HG03342 (cell line): ENCODE measurements at regions not wholly inside any gene's neighbourhood (a gene's known extent, or its start where the extent isn't known, plus 50 kb on each side); places are given as distances from the start of the nearest gene placed in this dataset.
"Not testable (repeated sequence)": the region's sequence is repeated elsewhere in the genome, so short reads cannot be mapped to it uniquely, and the experiment has no call there.

Source experiments
- ATAC-seq: cut with Tn5 transposase; IDR thresholded peaks from one replicate; pipeline ENCODE4 v1.9.1; 2021; ENCODE audit warnings: mild to moderate bottlenecking, moderate library complexity; ENCODE audit not compliant: unreplicated experiment

DNA sequence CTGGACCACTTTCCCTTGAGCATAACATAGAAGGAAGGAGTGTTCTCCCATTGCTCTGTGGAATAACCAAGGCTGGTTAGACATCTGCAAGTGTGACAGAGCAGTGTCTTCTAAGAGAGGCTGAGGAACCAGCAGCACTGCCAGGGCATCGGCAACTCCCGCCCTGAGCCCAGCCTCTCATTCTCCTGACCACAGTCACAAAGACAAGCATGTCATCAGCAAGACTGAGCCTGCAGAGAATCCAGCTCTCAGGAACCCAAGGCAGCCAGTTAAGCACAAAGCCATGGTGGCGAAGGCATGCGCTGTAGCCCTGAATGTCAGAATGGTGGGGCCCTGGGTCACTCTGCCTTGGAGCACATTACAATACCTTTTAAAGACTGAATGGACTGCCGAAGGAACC is 253.9 kb downstream of the AGTPBP1 start:
- ATAC-seq, result no peak

DNA sequence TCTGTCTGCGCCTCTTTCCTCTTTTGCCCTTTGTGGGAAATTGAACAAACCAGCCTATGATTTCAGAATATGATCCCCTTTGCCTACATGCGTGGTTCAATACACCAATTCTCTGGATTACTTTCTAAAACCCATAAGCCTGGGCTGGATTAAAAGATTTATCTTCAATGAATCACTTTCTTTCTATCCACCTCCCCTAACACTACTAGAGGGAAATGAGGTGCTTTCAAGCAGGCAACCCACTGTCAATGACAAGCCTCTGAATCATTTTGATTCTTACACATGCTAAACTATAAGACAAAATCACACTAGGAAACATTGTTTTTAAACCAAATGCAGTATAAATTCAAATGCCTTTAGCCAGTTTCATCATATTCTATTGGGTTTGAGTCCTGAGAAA is 257.5 kb downstream of the AGTPBP1 start:
- no peak for ATAC-seq

DNA sequence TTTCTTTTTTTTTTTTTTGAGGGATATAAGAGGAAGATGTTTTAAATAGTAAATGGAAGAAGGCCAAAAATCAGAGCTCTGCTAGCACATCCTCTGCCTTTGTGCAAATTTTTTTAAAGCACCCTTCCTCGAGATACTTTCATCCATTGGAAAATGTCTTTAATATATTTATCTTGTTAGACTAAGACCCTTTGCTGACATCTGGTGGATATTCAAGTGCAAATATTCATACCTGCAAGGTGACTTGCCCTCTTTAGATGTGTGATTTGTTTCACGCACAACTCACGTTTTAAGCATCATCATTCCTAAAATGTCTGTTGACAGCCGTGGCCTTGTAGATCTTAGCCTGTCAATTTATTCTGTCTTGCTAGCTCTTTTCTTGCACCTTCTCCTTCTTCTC is 258.5 kb downstream of the AGTPBP1 start:
- no peak for ATAC-seq

DNA sequence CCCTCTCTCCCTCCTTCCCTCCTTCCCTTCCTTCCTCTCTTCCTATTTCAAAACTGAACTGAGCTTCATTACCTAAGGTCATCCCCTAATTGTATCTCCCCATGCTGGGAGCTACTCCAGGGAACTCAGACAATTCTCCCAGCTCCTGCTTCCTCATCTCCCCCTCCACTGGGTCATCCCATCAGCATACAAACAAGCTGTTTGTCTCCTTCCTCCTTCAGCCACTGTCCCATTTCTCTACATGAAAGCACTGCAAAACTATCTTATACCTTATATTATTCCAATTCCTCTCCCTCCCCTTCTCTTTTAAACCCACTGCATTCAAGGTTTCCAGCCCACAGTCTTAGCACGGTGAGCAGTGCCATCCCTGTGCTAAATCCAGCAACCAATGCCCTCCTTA is 262.4 kb downstream of the AGTPBP1 start:
- no peak for ATAC-seq

DNA sequence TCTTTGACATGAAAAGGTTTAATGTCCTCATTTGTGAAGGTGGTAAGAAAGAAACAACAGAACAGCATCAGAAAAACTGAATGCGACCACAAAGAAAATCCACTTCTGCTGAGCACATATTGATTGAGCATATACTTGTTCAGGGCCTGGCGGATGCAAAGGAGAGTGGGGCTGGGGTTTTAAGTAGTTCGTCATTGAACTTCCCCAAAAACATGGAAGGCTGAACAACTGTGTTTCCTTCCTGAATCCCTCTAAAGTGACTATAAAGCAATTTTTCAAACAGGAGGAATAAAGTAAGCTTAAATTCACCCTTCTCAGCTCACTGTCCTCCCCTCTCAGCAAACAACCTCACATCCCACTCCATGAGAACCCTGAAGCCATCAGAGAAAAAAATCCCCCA is 262.9 kb downstream of the AGTPBP1 start:
- ATAC-seq, result no peak

DNA sequence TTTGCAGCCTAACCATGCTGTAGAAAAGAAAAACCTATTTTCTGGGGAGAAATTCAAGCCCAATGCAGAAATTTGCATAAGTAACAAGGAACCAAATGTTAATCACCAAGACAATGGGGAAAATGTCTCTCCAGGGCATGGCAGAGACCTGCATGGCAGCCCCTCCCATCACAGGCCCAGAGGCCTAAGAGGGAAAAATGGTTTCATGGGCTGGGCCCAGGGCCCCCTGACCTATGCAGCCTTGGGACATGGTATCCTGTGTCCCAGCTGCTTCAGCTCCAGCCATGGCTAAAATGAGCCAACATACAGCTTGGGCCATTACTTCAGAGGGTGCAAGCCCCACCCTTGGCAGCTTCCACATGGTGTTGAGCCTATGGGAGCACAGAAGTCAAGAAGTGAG is 266.9 kb downstream of the AGTPBP1 start:
- ATAC-seq, result not testable (repeated sequence)

DNA sequence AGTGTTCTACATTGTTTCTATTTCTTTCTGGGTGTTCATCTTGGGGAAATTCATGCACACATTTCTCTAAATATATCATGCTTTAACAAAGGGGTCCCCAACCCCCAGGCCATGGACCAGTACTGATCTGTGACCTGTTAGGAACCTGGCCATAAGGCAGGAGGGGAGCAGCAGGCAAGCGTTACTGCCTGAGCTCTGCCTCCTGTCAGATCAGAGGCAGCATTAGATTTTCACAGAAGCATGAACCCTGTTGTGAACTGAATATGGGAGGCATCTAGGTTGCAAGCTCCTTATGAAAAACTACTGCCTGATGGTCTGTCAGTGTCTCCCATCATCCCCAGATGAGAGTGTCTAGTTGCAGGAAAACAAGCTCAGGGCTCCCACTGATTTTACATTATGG is 270.0 kb downstream of the AGTPBP1 start:
- ATAC-seq, result no peak

DNA sequence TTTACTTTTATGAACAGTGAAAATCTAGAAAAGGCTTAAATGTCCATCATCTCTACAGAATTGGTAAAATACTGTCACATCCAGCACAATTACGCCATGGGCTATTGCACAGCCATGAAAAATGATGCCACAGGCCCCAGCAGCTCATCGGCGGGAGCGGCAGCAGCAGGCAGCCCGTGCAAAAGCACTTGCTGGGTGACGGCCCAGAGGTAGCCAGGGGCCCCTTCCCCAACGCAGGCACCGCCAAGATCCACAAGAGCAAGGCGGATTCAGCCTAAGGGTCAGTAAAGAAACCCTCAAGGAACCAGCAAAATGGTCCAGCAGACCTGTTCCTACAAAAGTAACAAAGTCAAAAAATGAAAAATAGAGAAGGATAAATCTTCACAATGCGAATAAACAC is 272.7 kb downstream of the AGTPBP1 start:
- no peak for ATAC-seq

DNA sequence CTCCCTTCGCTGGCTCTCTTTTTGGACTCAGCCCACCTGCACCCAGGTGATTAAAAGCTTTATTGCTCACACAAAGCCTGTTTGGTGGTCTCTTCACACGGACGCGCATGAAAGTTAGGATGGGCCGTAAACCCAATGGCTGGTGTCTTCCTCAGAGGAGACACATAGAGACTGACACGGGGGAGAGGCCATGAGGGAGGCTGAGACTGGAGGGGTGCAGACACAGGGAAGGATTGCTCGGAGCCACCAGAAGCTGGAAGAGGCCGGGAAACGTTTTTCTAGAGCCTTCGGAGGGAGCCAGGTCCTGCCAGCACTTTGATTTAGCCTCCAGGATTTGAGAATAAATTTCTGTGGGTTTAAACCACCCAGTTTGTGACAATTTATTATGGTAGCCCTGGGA is 274.9 kb downstream of the AGTPBP1 start:
- ATAC-seq, result no peak

DNA sequence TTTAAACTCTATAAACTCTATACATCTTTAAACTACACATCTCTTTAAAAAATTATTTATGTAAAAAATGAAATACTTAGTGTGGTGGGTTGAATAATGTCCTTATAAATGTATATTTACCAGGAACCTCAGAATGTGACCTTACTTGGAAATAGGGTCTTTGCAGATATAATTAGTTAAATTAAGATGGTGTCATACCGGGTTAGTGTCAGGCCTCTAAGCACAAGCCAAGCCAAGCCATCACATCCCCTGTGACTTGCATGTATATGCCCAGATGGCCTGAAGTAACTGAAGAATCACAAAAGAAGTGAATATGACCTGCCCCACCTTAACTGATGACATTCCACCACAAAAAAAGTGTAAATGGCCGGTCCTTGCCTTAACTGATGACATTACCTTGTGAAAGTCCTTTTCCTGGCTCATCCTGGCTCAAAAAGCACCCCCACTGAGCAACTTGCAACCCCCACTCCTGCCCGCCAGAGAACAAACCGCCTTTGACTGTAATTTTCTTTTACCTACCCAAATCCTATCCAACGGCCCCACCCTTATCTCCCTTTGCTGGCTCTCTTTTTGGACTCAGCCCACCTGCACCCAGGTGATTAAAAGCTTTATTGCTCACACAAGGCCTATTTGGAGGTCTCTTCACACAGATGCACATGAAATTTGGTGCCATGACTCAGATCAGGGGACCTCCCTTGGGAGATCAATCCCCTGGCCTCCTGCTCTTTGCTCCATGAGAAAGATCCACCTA is 283.5 kb downstream of the AGTPBP1 start:
- ATAC-seq, result not testable (repeated sequence)

DNA sequence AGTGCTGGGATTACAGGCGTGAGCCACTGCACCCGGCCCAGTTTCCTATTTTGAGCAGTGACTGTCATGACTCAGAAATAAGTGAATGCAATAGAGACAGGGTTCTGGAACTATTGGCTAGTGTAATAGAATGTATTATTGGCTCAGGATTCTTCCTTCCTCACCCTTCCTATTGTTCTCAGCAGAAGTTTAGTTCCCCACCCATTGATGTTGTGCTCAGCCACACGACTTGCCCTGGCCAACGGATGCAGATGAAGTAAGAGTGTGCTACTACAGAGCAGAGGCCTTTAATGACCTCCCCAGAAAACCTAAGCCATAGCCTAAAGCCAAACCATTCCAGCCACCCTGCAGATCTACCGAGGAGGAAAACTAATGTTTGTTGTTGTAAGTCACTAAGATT is 287.9 kb downstream of the AGTPBP1 start:
- no peak for ATAC-seq

DNA sequence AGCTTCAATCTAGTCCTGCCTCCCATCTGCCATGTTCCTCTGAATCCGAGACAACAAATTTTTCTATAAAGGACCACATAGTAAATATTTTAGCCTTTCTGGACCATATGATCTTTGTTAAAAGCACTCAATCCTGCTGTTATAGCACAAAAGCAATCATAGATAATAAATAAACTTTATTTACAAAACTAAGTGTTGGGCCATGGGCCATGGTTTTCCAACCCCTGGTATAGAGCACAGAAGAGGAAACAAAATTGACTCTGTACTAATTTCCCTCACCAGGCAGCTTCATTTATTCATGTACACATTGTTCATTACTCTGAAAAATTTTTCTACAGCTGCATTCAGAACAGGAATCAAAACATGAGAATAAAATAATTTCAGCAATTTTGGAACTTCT is 288.9 kb downstream of the AGTPBP1 start:
- no peak for ATAC-seq

DNA sequence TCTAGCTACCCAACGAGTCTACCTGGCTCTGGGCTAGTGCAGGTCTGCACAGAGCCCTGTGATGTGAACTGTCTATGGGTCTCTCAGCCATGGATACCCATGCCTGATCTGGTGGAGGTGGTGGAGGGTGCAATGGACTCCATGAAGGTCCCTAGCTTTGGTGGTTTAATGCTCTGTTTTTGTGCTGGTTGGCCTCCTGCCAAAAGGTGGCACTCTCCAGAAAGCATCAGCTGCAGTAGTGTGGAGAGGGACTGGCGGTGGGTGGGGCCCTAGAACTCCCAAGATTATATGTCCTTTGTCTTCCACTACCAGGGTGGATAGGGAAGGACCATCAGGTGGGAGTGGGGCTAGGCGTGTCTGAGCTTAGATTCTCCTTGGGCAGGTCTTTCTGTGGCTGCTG is 290.1 kb downstream of the AGTPBP1 start:
- no peak for ATAC-seq

DNA sequence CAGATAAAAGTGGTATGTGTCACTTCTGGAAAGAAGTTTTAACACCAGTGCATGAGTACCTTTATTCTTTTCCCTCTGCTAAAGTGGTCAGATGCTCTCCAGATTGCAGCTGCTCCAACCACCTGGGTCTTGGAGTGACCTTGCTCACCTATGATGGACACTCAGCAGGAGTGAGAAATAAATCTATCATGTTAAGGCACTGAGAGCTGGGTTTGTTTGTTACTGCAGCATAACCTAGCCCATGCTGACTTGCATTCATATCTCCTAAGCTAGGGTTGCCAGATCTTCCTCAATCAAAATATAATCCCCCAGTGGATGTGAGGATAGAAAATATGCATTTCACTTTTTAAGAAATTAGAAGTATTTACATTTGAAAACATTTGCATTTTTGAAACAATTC is 295.9 kb downstream of the AGTPBP1 start:
- no peak for ATAC-seq

DNA sequence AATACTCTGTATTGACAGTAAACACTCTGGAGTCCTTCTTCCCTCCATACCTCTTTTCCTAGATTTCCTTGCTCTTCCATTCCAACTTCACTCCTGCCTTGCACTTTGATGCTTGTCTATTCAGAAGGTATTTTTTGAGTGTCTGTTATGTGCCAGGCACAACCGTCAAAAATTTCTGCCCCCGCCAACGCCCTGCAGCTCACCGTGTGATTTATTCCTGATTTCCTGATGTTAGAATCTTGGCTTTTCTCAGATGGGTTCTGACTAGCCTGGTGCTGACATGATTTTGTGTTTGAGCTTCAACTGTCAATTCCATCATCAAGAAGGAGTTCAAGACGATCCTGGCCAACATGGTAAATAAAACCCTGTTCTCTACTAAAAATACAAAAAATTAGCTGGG is 297.5 kb downstream of the AGTPBP1 start:
- no peak for ATAC-seq

DNA sequence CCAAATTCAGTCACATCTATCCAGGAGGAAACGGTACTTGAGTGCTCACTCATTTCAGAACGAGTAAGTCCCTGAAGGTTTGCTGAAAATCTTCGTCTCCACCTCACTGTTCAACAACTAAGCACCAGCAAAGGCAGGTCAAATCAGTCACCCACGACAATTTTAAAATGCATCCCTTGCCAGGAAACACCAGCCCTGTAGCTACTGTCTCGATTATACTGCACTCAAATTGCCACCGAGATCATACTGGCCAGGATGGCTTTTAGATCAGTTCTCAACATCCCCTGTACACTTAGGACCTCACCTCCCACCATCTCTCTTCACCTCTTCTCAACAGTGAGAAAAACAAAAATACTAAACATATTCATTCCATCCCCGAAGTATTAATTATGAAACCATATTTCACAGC is 298.6 kb downstream of the AGTPBP1 start:
- ATAC-seq, result peak; percentile 52

DNA sequence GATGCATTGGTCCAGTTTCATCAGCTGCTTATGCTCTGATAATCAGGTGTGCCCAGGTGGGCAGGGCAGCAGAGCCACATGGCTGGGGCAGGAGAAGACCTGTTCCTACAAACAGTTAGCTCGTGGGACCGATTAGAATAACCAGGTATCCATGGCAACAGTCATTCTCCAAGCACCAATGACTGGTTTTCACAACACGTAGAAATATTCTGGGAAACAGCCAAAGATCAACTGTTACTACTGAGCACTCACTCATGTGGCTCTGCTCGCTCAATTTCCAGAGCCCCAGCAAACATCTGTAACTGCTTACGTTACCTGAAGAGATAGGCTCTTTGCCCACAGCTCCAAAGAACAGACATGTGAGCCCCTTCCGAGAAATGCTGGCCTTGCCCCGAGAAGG is 302.0 kb downstream of the AGTPBP1 start:
- no peak for ATAC-seq

DNA sequence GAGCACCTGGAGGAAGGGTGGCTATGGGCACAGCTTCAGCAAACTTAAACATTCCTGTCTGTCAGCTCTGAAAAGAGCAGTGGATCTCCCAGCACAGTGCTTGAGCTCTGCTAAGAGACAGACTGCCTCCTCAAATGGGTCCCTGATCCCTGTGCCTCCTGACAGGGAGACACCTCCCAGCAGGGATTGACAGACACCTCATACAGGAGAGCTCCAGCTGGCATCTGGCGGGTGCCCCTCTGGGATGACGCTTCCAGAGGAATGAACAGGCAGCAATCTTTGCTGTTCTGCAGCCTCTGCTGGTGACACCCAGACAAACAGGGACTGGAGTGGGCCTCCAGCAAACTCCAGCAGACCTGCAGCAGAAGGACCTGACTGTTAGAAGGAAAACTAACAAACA is 307.8 kb downstream of the AGTPBP1 start:
- not testable (repeated sequence) for ATAC-seq

DNA sequence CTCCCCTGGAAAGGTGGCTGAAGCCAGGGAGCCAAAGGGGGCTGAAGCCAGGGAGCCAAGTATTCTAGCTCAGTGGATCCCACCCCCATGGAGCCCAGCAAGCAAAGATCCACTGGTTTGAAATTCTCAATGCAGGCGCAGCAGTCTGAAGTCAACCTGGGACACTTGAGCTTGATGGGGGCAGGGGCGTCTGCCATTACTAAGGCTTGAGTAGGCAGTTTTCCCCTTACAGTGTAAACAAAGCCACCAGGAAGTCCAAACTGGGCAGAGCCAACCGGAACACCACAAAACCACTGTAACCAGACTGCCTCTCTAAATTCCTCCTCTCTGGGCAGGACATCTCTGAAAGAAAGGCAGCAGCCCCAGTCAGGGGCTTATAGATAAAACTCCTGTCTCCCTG is 308.2 kb downstream of the AGTPBP1 start:
- not testable (repeated sequence) for ATAC-seq

DNA sequence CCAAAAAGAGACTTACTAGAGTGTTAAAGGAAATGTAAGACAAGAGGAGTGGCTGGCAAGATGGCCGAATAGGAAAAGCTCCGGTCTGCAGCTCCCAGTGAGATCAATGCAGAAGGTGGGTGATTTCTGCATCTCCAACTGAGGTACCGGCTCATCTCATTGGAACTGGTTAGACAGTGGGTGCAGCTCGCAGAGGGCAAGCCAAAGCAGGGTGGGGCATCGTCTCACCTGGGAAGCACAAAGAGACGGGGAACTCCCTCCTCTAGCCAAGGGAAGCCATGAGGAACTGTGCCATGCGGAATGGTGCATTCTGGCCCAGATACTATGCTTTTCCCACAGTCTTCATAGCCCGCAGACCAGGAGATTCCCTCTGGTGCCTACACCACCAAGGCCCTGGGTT is 308.7 kb downstream of the AGTPBP1 start:
- no peak for ATAC-seq

DNA sequence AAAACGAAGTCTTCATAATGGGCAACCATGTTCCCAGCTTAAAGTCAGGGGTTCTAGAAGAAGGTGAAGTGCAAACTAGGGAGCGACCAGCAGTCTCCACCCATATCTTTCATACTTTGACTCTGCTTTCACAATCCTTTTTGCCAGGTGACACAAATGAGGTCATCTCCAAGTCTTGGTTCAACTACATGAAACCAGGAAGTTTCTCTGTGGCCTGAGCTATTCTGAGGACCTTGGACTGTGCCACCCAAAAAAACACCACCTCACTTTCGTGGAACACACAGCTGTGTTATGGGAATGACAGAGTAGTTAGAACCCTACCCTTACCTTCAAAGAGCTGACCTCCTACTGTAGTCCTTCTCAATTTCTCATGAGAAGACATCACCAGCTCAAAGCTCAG is 309.2 kb downstream of the AGTPBP1 start:
- ATAC-seq, result peak; percentile 78

DNA sequence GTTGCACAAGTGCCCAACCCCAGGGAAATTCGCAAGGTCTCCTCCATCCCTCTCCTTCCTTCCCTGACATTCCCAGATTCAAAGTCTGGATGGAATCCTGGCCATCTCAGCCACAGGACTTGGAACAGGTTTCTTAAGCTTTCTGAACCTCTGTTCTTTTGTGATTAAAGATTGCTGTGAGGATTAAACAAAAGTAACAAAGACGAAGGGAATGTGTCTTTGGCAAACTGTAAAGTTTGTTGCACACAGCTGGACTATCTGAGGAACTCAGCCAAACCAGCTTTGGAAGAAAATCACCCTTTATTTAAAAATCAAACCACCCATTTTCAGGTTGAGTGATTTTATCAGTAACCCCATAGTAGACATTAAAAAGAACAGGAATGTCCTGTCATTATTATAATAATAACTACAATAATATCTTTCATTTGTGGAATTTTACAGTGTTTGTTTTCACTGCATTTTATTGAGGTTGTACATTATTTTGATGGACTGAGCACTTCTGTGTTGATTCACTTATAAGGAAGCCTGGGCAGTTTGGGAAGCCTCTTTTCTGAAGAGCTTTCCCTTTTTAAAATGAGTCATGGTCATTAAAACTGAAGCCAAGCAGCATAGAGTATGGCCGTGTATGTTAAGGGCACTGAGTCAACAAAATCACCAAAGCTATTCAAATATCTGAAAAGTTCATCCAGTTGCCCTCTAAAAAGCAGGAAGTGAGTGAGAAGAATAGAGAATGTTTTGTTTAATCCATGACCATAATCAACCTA is 310.2 kb downstream of the AGTPBP1 start:
- no peak for ATAC-seq
